OCI-LY7 (cell line): ENCODE measurements at regions not wholly inside any gene's neighbourhood (a gene's known extent, or its start where the extent isn't known, plus 50 kb on each side); places are given as distances from the start of the nearest gene placed in this dataset.

Experiments
- CTCF ChIP-seq: fragments of 200-600 bp; sonication (generic); conservative IDR thresholded peaks from 2 replicates; pipeline ENCODE4 v1.5.1; 2014; ENCODE audit warnings: mild to moderate bottlenecking, antibody characterized with exemption, low read length, moderate library complexity, mixed read lengths
- EZH2phosphoT487 ChIP-seq: fragments of 200-600 bp; sonication (generic); IDR thresholded peaks from 2 replicates; pipeline ENCODE4 v1.6.1; 2018; ENCODE audit warnings: low read depth, borderline replicate concordance, mild to moderate bottlenecking, mixed run types, antibody characterized with exemption, low read length, moderate library complexity, mixed read lengths

GRCh38 chr13:50512474-50513299 lies 330.8 kb downstream of the DLEU7 start:
- TF ChIP-seq CTCF (peak; percentile 68), EZH2phosphoT487 (no peak)
